ENCODE measurements at regions not wholly inside any gene's neighbourhood (a gene's known extent, or its start where the extent isn't known, plus 50 kb on each side); places are given as distances from the start of the nearest gene placed in this dataset.

DNA sequence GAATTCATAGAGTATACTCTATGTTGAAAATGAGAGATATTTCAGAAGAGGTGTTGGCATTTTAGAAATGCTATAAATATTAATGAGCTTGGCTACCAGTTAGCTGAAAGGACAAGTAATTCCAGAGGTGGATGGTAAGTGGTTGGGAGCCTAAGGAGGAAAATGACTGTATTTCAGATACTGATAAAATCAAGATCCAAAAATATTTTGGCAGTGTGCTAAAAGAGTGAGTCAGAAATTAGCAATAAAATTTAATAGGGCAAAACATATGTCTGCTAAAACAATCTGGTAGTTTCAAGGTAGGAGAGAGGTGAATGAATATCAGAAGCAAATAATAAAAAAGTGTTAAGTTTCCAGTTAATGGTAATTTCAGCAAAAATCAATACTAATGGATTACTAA is 1287.9 kb downstream of the CDH8 start:
- TF ChIP-seq TEAD4 (IDR thresholded peaks at IDR 0.05) (no peak), EP300 (IDR thresholded peaks at IDR 0.05; ENCODE audit: borderline replicate concordance) (no peak), ZBTB7A (IDR thresholded peaks at IDR 0.05; ENCODE audit: low read depth) (no peak), CREB1 (IDR thresholded peaks at IDR 0.05; ENCODE audit: low read depth) (no peak)
- TF ChIP-seq, protein P1, sequence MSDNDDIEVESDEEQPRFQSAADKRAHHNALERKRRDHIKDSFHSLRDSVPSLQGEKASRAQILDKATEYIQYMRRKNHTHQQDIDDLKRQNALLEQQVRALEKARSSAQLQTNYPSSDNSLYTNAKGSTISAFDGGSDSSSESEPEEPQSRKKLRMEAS (IDR thresholded peaks at IDR 0.05): no peak
